PC-9 (cell line): ENCODE measurements at regions not wholly inside any gene's neighbourhood (a gene's known extent, or its start where the extent isn't known, plus 50 kb on each side); places are given as distances from the start of the nearest gene placed in this dataset.

Experiments
- CTCF ChIP-seq: fragments of 200-600 bp; sonication (generic); conservative IDR thresholded peaks from 2 replicates; pipeline ENCODE4 v1.6.1; 2017; ENCODE audit warnings: mixed run types, antibody characterized with exemption, mild to moderate bottlenecking, moderate library complexity
- EZH2 ChIP-seq: fragments of 200-600 bp; sonication (generic); IDR thresholded peaks from 2 replicates; pipeline ENCODE4 v1.8.0; 2017; ENCODE audit warnings: antibody characterized with exemption, low read depth

- TF ChIP-seq CTCF (no peak), EZH2 (no peak)
Measured at GRCh38 chr10:84901885-84902284, 573.5 kb downstream of the CCSER2 start.
